ENCODE measurements at regions not wholly inside any gene's neighbourhood (a gene's known extent, or its start where the extent isn't known, plus 50 kb on each side); places are given as distances from the start of the nearest gene placed in this dataset.
A peak's percentile ranks its signal among the peaks of the same experiment; 100 is the strongest.
"Not testable (repeated sequence)": the region's sequence is repeated elsewhere in the genome, so short reads cannot be mapped to it uniquely, and the experiment has no call there.

GRCh38 chr6:150456466-150456865 lies 87.7 kb downstream of the IYD start:
- DNase-seq (ENCODE audit: low read depth, low spot score) = no peak

- DNase-seq (ENCODE audit: low read depth, low spot score) = no peak
These were observed 88.3 kb downstream of the IYD start for GRCh38 chr6:150456902-150457643.

- no peak for DNase-seq (ENCODE audit: low read depth, low spot score)
These were observed 89.8 kb downstream of the IYD start for GRCh38 chr6:150458579-150458978.

GRCh38 chr6:150463852-150464251 lies 95.0 kb downstream of the IYD start:
- DNase-seq (ENCODE audit: low read depth, low spot score) = no peak

GRCh38 chr6:150464966-150465365 lies 96.2 kb downstream of the IYD start:
- no peak for DNase-seq (ENCODE audit: low read depth, low spot score)

GRCh38 chr6:150465610-150466009 lies 96.8 kb downstream of the IYD start:
- DNase-seq (ENCODE audit: low read depth, low spot score) = no peak

GRCh38 chr6:150466196-150466595 lies 97.4 kb downstream of the IYD start:
- DNase-seq (ENCODE audit: low read depth, low spot score) = no peak

GRCh38 chr6:150470131-150470530 lies 101.3 kb downstream of the IYD start:
- DNase-seq (ENCODE audit: low read depth, low spot score) = no peak

- DNase-seq (ENCODE audit: low read depth, low spot score) = no peak
These were observed 102.3 kb downstream of the IYD start for GRCh38 chr6:150470960-150471665.

- DNase-seq (ENCODE audit: low read depth, low spot score) = no peak
These were observed 110.1 kb downstream of the IYD start for GRCh38 chr6:150478656-150479545.

- DNase-seq (ENCODE audit: low read depth, low spot score) = no peak
These were observed 114.1 kb downstream of the IYD start for GRCh38 chr6:150482883-150483409.

GRCh38 chr6:150485161-150485958 lies 114.3 kb upstream of the PLEKHG1 start:
- DNase-seq (ENCODE audit: low read depth, low spot score) = no peak

- no peak for DNase-seq (ENCODE audit: low read depth, low spot score)
These were observed 113.6 kb upstream of the PLEKHG1 start for GRCh38 chr6:150486048-150486447.

GRCh38 chr6:150490586-150490985 lies 109.1 kb upstream of the PLEKHG1 start:
- DNase-seq (ENCODE audit: low read depth, low spot score) = no peak

GRCh38 chr6:150491131-150491810 lies 108.4 kb upstream of the PLEKHG1 start:
- no peak for DNase-seq (ENCODE audit: low read depth, low spot score)

- DNase-seq (ENCODE audit: low read depth, low spot score) = no peak
These were observed 107.9 kb upstream of the PLEKHG1 start for GRCh38 chr6:150491811-150492172.

- no peak for DNase-seq (ENCODE audit: low read depth, low spot score)
These were observed 107.2 kb upstream of the PLEKHG1 start for GRCh38 chr6:150492507-150492906.

- DNase-seq (ENCODE audit: low read depth, low spot score) = peak; percentile 73
These were observed 106.7 kb upstream of the PLEKHG1 start for GRCh38 chr6:150492941-150493340.

GRCh38 chr6:150493552-150493951 lies 106.1 kb upstream of the PLEKHG1 start:
- DNase-seq (ENCODE audit: low read depth, low spot score) = not testable (repeated sequence)

GRCh38 chr6:150494241-150494640 lies 105.4 kb upstream of the PLEKHG1 start:
- DNase-seq (ENCODE audit: low read depth, low spot score) = no peak
